COLO829 (cell line): ENCODE measurements at regions not wholly inside any gene's neighbourhood (a gene's known extent, or its start where the extent isn't known, plus 50 kb on each side); places are given as distances from the start of the nearest gene placed in this dataset.
"Not testable (repeated sequence)": the region's sequence is repeated elsewhere in the genome, so short reads cannot be mapped to it uniquely, and the experiment has no call there.

Experiments used
- DNase-seq: peaks from one replicate; pipeline ENCODE4 v3.0.0; 2012; ENCODE audit warnings: low spot score

DNA sequence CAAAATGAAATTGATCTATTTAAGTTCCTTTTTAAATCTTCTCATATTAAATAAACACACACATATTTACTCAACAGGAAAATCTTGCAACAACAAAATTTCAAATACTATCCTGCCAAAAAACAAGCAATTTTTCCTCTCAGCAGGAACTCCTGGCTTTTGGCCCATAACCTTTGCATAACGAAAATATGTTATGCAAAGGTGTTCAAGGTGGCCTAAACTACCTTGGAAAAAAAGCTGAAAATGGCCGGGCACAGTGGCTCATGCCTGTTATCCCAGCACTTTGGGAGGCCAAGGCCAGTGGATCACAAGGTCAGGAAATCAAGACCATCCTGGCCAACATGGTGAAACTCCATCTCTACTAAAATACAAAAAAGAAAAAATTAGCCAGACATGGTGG is 424.3 kb upstream of the ZNF337 start:
- not testable (repeated sequence) for DNase-seq

DNA sequence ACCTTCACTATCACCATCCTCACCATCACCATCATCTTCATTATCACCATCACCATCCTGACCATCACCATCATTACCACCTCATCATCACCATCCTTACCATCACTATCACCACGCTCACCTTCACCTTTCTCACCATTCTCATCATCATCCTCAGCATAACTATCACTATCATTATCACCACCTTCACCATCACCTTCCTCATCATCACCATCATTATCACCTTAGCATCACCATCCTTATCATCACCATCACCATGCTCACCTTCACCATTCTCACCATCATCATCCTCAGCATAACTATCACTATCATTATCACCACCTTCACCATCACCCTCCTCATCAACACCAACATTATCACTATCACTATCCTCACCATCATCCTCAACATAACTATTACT is 397.8 kb upstream of the ZNF337 start:
- not testable (repeated sequence) for DNase-seq

DNA sequence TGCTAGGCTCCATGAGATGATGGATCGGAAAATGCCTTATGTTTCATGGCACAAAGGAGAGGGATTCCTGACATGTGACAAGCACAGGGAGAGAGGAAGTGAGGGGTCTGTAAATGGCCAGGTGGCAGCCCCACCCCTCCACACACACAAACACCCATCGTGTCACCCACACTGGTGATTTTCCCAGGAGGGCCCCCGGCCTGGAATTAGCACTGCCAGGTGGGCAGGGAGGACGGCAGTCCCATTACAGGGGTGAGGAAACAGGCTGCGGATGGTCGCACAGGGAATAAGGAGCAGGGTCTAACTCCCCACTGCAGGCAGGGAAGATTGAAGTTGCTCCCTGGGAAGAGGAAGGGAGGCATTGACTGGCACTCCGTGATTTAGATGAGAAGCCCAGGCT is 395.3 kb upstream of the ZNF337 start:
- DNase-seq: not testable (repeated sequence)

- not testable (repeated sequence) for DNase-seq
These were observed 389.5 kb upstream of the ZNF337 start for GRCh38 chr20:26086195-26086594.

DNA sequence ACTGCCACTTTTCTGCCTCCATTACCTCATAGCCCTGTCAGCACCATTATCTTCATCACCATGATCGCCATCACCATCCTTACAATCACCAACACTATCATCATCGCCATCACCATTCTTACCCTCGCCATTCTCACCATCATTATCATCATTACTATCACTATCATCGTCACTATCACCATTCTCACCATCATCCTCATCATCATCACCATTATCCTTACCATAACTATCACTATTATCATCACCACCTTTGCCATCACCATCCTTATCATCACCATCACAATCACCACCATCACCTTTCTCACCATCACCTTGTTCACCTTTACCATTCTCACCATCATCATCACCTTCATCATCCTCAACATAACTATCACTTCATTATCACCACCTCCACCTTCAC is 377.3 kb upstream of the ZNF337 start:
- DNase-seq: not testable (repeated sequence)

DNA sequence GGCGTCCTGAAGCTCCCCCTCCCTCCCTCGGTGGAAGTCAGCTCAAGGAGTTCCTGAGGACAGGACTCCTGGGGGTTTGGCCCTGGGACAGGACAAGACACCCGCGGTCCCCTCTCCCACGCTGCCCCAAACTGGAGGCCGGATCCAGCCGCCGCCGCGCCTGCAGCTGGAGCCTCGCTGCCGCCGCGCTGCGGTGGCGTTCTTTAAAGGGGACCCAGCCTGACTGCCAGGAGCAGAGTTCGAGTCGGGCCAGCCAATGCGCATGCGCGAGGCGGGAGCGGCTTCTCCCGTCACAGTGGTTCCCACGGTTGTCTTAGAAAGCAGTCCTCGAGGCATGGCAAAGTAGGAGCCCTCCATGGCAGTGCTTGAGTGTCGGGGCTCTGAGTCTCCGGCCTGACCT is 362.7 kb upstream of the ZNF337 start:
- DNase-seq: not testable (repeated sequence)

DNA sequence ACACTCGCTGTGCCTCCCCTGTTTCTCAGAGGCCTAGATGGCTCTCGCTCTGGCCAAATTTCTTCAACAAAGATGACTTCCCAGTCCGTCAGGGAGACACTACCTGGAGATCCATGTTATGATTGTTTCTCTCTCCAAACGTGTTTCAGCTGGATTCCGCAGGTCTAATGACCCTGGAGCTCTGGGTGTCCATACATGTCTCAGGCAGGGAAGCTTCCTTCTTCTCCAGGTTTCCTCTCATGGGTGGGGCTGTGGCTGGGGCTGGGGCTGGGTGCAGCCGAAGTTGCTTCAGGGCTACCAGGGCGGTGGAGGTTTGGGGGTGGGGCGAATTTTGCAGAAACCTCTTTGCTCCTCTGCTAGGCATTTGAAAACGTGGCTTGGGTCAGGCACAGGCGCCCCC is 361.8 kb upstream of the ZNF337 start:
- not testable (repeated sequence) for DNase-seq

- not testable (repeated sequence) for DNase-seq
These were observed 360.6 kb upstream of the ZNF337 start for GRCh38 chr20:26057135-26057752.

GRCh38 chr20:26025792-26026191 is 329.1 kb upstream of the ZNF337 start:
- DNase-seq: not testable (repeated sequence)

DNA sequence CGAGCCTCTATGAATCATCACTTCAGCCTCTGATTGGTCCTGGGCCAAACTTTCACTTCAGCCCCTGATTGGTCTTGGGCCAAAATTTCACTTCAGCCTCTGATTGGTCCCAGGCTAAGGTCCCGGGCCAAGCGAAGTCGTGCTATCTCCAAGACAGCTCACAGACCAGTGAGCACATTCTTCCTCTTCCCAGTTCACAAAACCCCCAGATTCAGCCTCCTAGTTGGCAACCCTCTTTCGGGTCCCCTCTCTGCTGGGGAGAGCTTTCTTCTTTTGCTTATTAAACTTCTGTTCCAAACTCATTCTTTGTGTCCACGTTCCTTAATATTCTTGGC is 314.3 kb upstream of the ZNF337 start:
- not testable (repeated sequence) for DNase-seq

DNA sequence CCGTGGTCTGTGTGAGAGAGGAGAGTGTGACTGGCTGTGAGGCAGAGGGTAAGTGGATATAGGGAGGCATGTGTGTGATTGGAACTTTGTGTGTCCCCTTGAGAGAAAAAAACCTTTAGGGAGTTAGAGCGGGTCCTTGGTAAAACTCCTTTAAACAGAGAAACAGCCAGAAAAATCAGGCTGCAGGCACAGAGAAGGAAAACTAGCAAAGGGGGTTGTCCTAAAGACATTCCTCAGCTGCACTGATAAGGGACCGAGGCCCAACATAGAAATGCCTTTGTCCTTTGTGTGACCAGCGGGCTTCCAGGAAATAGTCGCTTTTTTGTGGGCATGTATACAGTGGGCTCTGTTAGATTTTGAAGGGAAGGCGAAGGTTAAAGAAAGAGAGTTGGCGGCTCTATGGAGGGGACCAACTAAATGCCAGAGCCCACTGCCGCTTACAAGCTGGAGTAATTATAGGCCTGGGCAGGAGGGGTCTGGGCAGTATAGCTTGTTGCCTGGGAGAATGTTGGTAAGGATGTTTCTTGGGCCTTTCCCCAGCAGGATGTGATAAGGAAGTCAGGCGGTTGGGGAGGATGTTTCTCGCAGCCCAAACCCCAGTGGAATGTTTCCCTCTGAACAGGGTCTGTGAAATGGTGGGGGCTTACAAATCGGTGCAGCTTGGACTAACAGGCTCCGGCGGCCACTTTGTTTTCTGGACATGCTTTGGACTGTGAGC is 313.7 kb upstream of the ZNF337 start:
- not testable (repeated sequence) for DNase-seq

DNA sequence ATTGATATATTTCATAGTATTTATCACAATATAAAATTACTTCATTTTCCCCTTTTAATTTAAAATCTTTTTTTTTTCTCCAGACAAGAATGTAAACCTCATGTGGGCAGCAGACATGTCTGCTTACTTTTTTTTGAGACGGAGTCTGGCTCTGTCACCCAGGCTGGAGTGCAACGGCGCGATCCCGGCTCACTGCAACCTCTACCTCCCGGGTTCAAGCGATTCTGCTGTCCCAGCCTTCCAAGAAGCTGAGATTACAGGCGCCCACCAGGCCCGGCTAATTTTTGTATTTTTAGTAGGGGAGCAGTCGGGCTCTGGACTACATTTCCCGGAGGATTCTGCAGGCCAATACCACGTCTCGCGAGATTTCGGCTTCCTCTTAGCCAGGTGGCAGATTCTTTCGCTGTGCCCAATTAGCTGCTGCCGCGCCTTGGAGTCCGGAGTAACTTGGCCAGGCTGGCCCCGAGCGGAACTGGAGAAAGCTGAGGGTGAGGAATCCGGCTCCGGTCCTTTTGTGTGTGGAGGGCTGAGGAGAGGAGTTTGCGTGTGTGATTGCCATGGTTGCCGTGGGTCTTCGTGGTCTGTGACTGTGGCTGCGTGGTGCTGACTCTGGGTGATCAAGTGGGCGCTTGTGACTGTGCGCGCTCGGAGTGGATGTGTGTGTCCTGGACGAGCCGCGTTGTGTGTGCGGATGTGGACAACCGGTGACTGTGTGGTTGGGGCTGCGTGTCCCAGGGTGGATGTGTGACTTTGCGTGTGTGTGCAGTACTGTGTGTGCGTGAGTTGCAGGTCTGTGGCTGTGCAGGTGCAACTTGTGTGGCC is 313.0 kb upstream of the ZNF337 start:
- peak; percentile 54 for DNase-seq

DNA sequence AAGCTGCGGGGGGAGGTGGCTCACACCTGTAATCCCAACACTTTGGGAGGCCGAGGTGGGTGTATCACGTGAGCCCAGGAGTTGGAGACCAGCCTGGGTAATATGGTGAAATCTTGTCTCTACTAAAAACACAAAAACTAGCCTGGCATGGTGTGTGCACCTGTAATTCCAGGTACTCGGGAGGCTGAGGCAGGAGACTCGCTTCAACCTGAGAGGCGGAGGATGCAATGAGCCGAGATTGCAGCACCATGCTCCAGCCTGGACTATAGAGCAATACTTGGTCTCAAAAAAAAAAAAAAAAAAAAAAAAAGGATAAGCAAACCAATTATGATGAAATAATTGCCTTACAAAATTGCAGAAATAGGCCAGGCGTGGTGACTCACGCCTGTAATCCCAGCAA is 311.4 kb upstream of the ZNF337 start:
- not testable (repeated sequence) for DNase-seq

DNA sequence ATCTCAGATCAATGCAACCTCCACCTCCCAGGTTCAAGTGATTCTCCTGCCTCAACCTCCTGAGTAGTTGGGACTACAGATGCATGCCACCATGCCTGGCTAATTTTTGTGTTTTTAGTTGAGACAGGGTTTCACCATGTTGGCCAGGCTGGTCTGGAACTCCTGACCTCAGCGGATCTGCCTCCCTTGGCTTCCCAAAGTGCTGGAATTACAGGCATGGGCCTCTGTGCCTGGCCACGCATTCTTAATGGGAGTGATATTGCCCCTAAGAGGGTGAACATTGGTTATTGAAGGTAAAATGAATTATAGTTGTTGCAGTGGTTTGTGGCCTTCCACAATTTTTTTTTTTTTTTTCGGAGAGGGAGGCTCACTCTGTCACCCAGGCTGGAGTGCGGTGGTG is 309.5 kb upstream of the ZNF337 start:
- DNase-seq: not testable (repeated sequence)

DNA sequence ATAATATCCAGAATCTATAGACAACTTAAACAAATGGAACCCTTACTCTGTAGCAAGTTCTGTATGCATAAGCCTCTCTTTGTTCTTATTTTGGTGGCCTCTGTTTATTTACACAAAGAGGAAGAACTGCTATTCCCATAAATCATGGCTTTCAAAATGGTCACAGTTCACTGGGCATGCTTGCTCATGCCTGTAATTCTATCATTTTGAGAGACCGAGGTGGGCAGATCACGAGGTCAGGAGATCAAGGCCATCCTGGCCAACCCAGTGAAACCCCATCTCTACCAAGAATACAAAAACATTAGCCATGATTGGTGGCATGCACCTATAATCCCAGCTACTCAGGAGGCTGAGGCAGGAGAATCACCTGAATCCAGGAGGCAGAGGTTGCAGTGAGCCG is 307.3 kb upstream of the ZNF337 start:
- not testable (repeated sequence) for DNase-seq

DNA sequence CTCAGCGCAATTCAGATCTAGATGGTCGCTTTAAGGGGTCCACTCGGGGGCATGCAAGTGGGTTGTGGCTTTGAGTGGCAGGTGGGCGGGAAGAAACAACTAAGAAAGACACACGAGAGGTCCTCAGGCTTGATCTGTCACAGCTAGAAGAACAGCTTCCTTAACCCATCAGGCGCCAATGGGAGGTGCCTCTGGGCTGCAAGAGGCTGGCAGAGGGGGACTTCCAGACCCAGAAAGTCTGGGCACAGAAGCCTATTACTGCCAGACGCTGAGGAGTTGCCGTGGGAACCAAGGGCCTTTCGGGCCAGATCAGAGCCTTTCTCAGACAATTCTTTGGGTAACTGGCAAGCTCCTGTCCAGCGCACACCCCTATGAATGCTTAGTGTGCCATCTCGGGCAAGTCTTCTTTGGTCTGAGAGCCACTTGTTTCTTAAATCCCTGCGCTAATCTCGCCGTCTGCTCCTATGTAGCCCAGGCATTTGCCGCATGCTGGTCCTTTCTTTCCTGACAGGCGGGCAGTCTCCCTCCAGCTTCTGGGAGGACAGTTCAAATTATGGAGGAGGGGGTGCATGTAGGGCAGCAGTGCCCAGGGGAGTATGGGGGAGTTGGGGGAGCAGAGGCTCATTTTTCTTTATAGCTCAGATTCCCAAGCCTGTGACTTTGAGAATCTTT is 300.9 kb upstream of the ZNF337 start:
- not testable (repeated sequence) for DNase-seq

DNA sequence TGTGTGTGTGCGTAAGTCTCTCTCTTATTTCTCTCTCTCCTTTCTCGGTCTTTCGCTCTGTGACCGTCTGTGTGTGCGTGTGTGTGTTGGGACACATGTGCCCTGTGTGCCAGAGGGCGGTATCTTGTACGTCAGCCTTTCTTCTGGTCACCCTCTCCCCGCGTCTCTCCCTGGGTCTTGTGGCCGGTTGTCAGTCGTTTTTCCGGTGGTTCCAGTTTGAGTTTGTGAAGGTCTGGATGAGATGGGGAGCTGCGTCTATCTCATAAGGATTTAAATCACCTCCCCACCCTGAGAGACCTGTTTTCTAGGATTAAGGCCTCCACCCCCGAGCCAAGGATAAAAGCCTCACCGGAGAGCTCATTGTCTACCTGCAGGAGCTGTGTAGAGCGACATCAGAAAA is 295.5 kb upstream of the ZNF337 start:
- no peak for DNase-seq

- no peak for DNase-seq
These were observed 295.1 kb upstream of the ZNF337 start for GRCh38 chr20:25991756-25992130.

GRCh38 chr20:25991051-25991755 is 294.6 kb upstream of the ZNF337 start:
- no peak for DNase-seq

- DNase-seq: not testable (repeated sequence)
These were observed 293.0 kb upstream of the ZNF337 start for GRCh38 chr20:25989686-25990085.

- no peak for DNase-seq
These were observed 292.5 kb upstream of the ZNF337 start for GRCh38 chr20:25989196-25989595.
